GM11168 (cell line): ENCODE measurements at regions not wholly inside any gene's neighbourhood (a gene's known extent, or its start where the extent isn't known, plus 50 kb on each side); places are given as distances from the start of the nearest gene placed in this dataset.
"Not testable (repeated sequence)": the region's sequence is repeated elsewhere in the genome, so short reads cannot be mapped to it uniquely, and the experiment has no call there.

Experiments
- in situ Hi-C: fragments of 300-500 bp; cut with MboI; formaldehyde crosslinking; loops from one replicate; pipeline ENCODE4 v1.12.0; 2022; ENCODE audit warnings: low sequenced_read_pairs; ENCODE audit not compliant: unreplicated experiment

- in situ Hi-C loops, result no loop called here
Observed at GRCh38 chr2:215866606-215867005, 146.7 kb downstream of the MREG start.

GRCh38 chr2:215863687-215864086 is 149.7 kb downstream of the MREG start:
- in situ Hi-C loops, result no loop called here

GRCh38 chr2:215862351-215862771 is 151.0 kb downstream of the MREG start:
- in situ Hi-C loops, result no loop called here

- in situ Hi-C loops, result no loop called here
Observed at GRCh38 chr2:215861607-215862350, 151.6 kb downstream of the MREG start.

DNA sequence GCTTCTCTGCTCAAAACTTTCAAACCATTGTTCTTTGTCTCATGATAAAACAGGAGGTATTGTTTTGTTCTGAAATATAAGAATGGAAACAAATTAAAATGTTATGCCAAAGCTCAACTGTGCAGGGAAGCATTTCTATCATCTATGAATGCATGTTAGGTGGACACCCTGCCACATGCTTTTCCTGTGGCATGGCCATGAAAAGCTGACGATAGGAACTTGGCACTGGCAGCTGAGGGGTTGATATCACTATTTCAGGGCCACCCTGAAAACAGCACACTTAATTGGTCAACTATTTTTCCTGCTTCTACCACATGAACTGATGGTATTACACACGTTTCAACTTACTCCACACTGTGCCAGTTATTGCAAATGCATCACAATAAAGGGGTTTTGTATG is 157.3 kb downstream of the MREG start:
- in situ Hi-C loops, result no loop called here

GRCh38 chr2:215855308-215855707 is 158.0 kb downstream of the MREG start:
- in situ Hi-C loops, result not testable (repeated sequence)

- in situ Hi-C loops, result no loop called here
Observed at GRCh38 chr2:215854008-215854407, 159.3 kb downstream of the MREG start.

DNA sequence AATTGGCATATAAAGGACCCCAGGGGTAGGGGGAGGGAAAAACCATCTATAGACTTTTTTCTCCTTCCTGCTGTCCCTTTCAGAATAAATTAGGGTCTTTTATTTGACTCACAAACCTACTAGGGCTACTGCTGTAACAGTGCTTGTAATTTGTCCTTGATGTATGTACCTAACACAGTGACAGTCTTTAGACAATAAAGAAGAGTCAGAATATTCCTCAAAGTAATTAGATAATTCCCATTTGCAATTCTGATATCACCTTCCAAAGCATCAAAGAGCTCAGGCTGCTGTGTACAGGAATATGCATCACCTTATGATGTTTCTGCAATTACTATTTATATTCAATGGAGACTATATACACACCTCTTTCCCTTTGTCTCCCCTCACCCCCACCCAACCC is 161.7 kb downstream of the MREG start:
- in situ Hi-C loops, result no loop called here

- in situ Hi-C loops, result no loop called here
Observed at GRCh38 chr2:215851082-215851481, 162.3 kb downstream of the MREG start.

- in situ Hi-C loops, result no loop called here
Observed at GRCh38 chr2:215850380-215850779, 163.0 kb downstream of the MREG start.

DNA sequence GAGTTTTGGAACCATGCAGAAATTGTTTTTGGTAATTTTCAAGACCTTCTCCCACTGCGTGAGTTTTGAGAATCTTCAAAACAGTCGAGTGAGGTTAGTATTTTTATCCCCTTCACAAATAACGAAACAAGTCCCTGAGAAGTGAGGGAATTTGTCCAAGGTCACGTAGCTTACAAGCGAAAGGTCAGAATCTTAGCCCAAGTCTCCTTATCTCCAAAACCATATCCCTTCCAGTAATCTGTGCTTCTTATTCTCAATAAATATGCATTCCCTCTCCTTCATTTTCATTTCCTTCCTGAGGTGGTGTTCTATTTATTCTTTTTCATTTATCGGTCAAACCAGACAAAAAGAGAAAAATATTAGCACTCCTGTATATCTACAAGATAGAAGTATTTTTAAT is 163.6 kb downstream of the MREG start:
- in situ Hi-C loops, result no loop called here

- in situ Hi-C loops, result no loop called here
Observed at GRCh38 chr2:215848698-215849097, 164.7 kb downstream of the MREG start.

DNA sequence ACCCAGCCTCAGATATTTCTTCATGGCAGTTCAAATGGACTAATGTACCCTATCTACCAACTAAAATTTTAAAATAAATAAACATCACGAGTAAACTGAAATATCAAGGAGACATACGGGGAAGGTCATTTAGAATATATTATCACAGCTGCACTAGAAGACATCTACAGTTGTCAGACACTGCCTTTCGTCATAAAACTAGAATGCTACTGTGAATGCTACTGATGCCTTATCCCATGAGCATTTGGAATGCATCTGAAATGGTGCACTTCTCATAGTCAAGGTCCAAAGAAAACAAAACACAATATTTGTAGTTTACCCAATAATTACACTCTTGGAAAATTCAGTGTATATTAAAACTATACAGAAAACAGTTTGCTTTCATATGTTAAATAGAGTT is 165.2 kb downstream of the MREG start:
- in situ Hi-C loops, result no loop called here

DNA sequence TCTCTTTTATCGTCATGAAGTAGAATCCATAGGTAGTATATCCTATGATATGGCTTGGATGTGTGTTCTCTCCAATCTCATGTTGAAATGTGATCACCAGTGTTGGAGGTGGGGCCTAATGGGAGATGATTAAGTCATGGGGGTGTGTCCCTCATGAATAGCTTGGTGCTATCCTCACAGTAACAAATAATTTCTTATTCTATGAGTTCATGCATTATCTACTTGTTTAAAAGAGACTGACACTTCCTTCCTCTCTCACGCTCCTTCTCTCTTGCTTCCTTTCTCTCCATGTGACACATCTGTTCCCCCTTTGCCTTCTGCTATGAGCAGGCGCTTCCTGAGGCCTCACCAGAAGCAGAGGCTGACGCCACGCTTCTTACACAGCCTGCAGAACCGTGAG is 165.6 kb downstream of the MREG start:
- in situ Hi-C loops, result no loop called here

- in situ Hi-C loops, result no loop called here
Observed at GRCh38 chr2:215847056-215847455, 166.3 kb downstream of the MREG start.

DNA sequence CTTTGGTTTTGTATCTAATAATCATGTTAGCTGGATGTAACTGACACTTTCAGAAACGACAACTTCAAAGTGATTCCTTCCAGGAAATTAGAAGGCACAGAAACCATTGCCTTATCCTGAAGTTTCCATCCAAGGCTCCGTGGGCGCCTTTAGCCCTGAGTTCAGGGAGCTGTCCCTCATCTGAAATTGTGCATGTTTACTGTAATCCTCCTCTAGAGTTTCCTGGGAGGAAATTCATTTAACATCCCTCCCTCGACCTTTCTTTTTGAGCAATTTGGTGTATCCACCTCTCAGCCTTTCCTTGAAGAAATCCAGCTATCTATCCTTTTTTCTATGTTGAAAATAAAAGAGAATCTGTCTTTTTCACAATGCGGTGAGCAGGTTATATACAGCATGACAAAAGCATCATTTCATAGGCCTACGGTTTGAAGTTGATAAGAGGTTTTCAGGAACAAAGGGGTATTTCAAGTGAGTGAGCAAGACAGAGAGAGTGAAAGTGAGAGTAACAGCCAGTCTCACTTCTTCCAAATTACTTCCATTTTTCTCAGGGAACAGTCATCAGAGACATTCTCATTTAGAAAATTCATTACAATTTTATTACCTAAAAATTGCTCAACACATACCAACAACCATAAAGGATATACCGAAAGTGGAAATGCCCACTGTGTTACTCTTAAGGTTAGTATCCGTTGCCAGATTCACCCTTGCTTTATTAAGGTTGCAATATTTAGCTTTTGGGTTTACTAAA is 167.3 kb downstream of the MREG start:
- in situ Hi-C loops, result no loop called here

- in situ Hi-C loops, result no loop called here
Observed at GRCh38 chr2:215843579-215843978, 169.8 kb downstream of the MREG start.

DNA sequence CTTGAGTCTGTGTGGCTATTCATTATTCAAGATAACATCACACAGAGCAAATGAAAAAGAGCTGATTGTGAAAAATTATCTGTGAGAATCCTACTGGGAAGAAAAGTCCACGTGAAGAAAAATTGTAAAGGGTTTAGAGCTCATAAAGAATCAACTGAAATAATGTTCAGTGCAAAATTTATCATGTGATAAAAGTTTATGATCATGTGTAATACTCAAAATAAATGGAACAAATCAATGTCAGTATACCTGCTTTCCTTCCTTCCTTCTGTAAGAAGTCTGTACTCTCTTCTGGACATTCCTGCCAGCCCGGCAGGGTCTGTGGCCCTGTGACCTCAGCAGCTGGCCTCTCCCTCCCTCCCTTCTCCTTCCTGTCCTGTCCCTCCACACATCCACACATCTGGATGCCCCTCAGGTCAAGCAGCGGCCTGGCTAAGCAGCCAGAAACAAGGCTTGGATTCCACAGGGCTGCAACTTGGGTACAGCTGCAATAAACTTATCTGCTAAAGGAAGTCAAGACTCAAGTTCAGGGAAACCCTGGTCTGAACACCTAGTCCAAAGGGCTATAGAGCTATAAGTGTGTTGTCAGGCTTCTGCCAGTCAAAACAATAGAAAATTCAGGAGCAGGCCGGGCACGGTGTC is 172.1 kb downstream of the MREG start:
- in situ Hi-C loops, result no loop called here

- in situ Hi-C loops, result no loop called here
Observed at GRCh38 chr2:215839816-215840215, 173.5 kb downstream of the MREG start.

DNA sequence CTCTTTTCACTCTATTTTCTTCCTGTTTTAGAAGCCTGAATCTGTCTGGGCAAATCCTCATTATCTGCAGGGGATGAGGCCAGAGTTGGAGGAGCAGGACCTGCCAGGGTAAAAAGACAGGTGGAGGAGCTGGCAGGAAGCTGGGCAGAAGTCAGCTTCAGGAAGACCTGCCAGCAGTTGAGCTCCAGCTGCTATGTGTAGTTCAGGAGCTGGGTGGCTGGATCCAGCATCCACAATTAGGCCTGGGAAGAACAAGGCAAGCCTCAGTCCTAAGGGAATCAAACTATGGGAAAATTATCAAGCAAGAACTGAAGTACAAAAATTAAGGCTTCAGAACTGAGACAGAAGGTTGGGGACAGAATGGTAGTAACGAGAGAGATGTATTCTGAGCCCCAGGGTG is 174.0 kb downstream of the MREG start:
- in situ Hi-C loops, result no loop called here

DNA sequence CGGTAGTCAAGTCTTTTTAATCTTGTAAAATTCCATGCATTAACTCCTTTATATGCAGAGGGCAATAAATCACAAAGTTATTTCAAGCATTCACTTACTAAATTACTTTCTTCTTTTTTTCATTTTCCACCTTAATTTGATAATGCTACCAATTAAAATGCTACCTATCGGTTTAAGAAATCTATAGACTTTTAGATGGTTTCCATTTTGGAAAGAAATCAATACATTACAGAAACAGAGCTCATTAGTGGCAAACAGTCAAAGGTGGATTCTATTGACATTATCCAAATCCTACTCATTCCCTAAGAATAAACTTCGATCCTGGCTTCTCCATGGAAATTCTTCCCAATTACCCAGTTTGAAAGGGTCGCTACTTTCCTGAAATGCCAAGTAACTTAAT is 176.5 kb downstream of the MREG start:
- in situ Hi-C loops, result no loop called here
